ENCODE measurements at regions not wholly inside any gene's neighbourhood (a gene's known extent, or its start where the extent isn't known, plus 50 kb on each side); places are given as distances from the start of the nearest gene placed in this dataset.

- H3K36me3 ChIP-seq (ENCODE audit: control insufficient read depth in 2 of 2, insufficient read depth in 2 of 2, low read length in 2 of 2): no peaks in the 10 kb centered on the region
- H3K27ac ChIP-seq (ENCODE audit: low read length): no peak overlapping the region
- H3K4me1 ChIP-seq (ENCODE audit: control insufficient read depth, insufficient read depth, low read length): no peaks in the 10 kb centered on the region
- H3K27me3 ChIP-seq (ENCODE audit: control insufficient read depth in 1 of 2, insufficient read depth in 2 of 2, low read length in 2 of 2): no peaks in the 10 kb centered on the region
- no peak overlapping the region for H3K9ac ChIP-seq (ENCODE audit: low read length in 2 of 2)
- H3K9me3 ChIP-seq (ENCODE audit: control insufficient read depth in 2 of 2, low read length in 2 of 2): no peaks in the 10 kb centered on the region
- no peak overlapping the region for H3K4me3 ChIP-seq (ENCODE audit: low read length in 2 of 2)
Measured at GRCh38 chr3:117725314-117725713, 1015.7 kb downstream of the TUSC7 start.

DNA sequence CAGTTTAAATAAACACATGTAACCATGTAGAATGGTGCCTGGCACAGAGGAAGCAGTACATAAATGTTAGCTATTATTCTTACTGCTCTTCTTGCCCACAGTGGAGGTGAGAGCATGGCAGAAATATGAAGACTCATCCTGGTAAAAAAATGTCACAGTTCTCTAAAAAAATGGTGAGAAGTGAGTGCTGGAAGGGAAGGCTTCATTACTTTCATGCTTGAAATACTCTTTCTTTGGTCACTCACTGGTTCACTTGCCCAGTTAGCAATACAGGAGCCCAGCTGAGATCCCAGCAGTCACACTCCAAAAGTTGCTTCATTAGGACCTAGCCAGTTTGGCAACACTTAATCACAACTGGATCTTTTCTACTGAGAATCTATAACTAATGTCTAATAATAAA is 1017.2 kb downstream of the TUSC7 start:
- Histone ChIP-seq H3K4me3 (ENCODE audit: low read length in 2 of 2) (no peak overlapping the region), H3K4me1 (ENCODE audit: control insufficient read depth, insufficient read depth, low read length) (no peaks in the 10 kb centered on the region), H3K27ac (ENCODE audit: low read length) (no peak overlapping the region), H3K36me3 (ENCODE audit: control insufficient read depth in 2 of 2, insufficient read depth in 2 of 2, low read length in 2 of 2) (no peaks in the 10 kb centered on the region), H3K9me3 (ENCODE audit: control insufficient read depth in 2 of 2, low read length in 2 of 2) (no peaks in the 10 kb centered on the region), H3K9ac (ENCODE audit: low read length in 2 of 2) (no peak overlapping the region), H3K27me3 (ENCODE audit: control insufficient read depth in 1 of 2, insufficient read depth in 2 of 2, low read length in 2 of 2) (no peaks in the 10 kb centered on the region)

DNA sequence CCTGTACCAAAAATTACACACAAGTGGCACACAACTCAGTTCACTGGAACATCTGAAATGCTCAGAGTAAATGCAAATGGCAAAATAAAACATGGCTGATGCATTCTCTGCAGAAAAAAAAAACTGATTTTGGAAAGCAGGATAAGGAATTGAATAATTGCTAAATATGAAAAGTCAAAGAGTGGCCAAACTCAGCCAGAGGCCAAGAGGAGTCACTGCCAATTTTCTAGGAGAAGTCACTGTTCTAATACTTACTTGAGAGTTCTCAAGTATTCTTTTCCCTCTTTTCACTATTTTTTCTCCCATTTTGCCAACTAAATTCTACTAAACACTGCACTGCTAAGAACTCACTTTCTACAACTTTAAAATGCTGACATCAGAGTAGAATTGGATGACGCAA is 1018.6 kb downstream of the TUSC7 start:
- no peak overlapping the region for H3K9ac ChIP-seq (ENCODE audit: low read length in 2 of 2)
- no peak overlapping the region for H3K4me3 ChIP-seq (ENCODE audit: low read length in 2 of 2)
- H3K27me3 ChIP-seq (ENCODE audit: control insufficient read depth in 1 of 2, insufficient read depth in 2 of 2, low read length in 2 of 2): no peaks in the 10 kb centered on the region
- no peaks in the 10 kb centered on the region for H3K4me1 ChIP-seq (ENCODE audit: control insufficient read depth, insufficient read depth, low read length)
- no peaks in the 10 kb centered on the region for H3K36me3 ChIP-seq (ENCODE audit: control insufficient read depth in 2 of 2, insufficient read depth in 2 of 2, low read length in 2 of 2)
- H3K9me3 ChIP-seq (ENCODE audit: control insufficient read depth in 2 of 2, low read length in 2 of 2): no peaks in the 10 kb centered on the region
- H3K27ac ChIP-seq (ENCODE audit: low read length): no peak overlapping the region

DNA sequence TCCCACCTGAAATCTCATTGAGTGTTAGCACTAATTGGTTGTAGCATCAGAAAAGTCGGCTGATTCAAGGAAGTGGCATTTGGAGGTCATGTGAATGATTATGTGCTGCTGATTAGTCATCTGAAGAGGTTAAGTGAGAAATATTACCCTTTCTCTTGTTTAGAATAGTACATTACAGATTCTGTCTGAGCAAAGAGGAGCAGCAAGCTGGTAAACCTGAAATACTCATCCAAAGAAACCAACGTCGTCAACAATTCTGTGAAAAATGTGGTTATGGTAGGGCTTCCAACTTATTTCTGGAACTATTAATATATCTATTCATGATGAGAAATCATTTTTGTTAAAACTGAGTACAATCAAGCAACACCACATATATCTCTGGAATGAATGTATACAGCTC is 1024.9 kb downstream of the TUSC7 start:
- no peaks in the 10 kb centered on the region for H3K9me3 ChIP-seq (ENCODE audit: control insufficient read depth in 2 of 2, low read length in 2 of 2)
- H3K9ac ChIP-seq (ENCODE audit: low read length in 2 of 2): no peak overlapping the region
- H3K4me1 ChIP-seq (ENCODE audit: control insufficient read depth, insufficient read depth, low read length): no peaks in the 10 kb centered on the region
- H3K27ac ChIP-seq (ENCODE audit: low read length): no peak overlapping the region
- no peak overlapping the region for H3K4me3 ChIP-seq (ENCODE audit: low read length in 2 of 2)
- no peaks in the 10 kb centered on the region for H3K36me3 ChIP-seq (ENCODE audit: control insufficient read depth in 2 of 2, insufficient read depth in 2 of 2, low read length in 2 of 2)
- no peaks in the 10 kb centered on the region for H3K27me3 ChIP-seq (ENCODE audit: control insufficient read depth in 1 of 2, insufficient read depth in 2 of 2, low read length in 2 of 2)

GRCh38 chr3:117735481-117736101 is 1026.0 kb downstream of the TUSC7 start:
- H3K4me3 ChIP-seq (ENCODE audit: low read length in 2 of 2): no peak overlapping the region
- no peaks in the 10 kb centered on the region for H3K9me3 ChIP-seq (ENCODE audit: control insufficient read depth in 2 of 2, low read length in 2 of 2)
- H3K4me1 ChIP-seq (ENCODE audit: control insufficient read depth, insufficient read depth, low read length): no peaks in the 10 kb centered on the region
- no peak overlapping the region for H3K9ac ChIP-seq (ENCODE audit: low read length in 2 of 2)
- no peak overlapping the region for H3K27ac ChIP-seq (ENCODE audit: low read length)
- no peaks in the 10 kb centered on the region for H3K27me3 ChIP-seq (ENCODE audit: control insufficient read depth in 1 of 2, insufficient read depth in 2 of 2, low read length in 2 of 2)
- H3K36me3 ChIP-seq (ENCODE audit: control insufficient read depth in 2 of 2, insufficient read depth in 2 of 2, low read length in 2 of 2): no peaks in the 10 kb centered on the region

- no peaks in the 10 kb centered on the region for H3K4me1 ChIP-seq (ENCODE audit: control insufficient read depth, insufficient read depth, low read length)
- no peaks in the 10 kb centered on the region for H3K27me3 ChIP-seq (ENCODE audit: control insufficient read depth in 1 of 2, insufficient read depth in 2 of 2, low read length in 2 of 2)
- H3K9me3 ChIP-seq (ENCODE audit: control insufficient read depth in 2 of 2, low read length in 2 of 2): no peaks in the 10 kb centered on the region
- no peak overlapping the region for H3K27ac ChIP-seq (ENCODE audit: low read length)
- H3K36me3 ChIP-seq (ENCODE audit: control insufficient read depth in 2 of 2, insufficient read depth in 2 of 2, low read length in 2 of 2): no peaks in the 10 kb centered on the region
- no peak overlapping the region for H3K9ac ChIP-seq (ENCODE audit: low read length in 2 of 2)
- H3K4me3 ChIP-seq (ENCODE audit: low read length in 2 of 2): no peak overlapping the region
Measured at GRCh38 chr3:117736846-117737245, 1027.3 kb downstream of the TUSC7 start.

DNA sequence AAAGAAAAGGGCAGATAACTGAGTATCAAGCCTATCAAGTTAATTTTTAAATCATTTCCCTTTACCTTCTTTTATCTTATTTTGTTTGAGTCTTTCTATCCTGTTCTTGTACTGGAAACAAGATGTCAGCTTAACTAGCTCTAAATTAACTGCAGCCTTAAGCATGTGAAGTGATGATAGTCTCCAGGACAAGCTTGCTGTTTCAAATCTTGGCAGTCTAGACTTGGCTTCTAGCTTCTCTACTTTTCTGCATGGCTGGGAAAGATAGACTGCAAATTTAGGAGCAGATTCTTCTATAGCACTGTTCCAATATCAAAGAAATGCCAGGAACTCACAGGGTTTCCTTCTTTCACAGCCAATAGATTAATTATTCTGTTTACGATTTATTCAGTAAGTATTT is 1034.4 kb downstream of the TUSC7 start:
- no peak overlapping the region for H3K4me3 ChIP-seq (ENCODE audit: low read length in 2 of 2)
- no peaks in the 10 kb centered on the region for H3K9me3 ChIP-seq (ENCODE audit: control insufficient read depth in 2 of 2, low read length in 2 of 2)
- no peaks in the 10 kb centered on the region for H3K4me1 ChIP-seq (ENCODE audit: control insufficient read depth, insufficient read depth, low read length)
- H3K27ac ChIP-seq (ENCODE audit: low read length): no peak overlapping the region
- no peaks in the 10 kb centered on the region for H3K27me3 ChIP-seq (ENCODE audit: control insufficient read depth in 1 of 2, insufficient read depth in 2 of 2, low read length in 2 of 2)
- H3K36me3 ChIP-seq (ENCODE audit: control insufficient read depth in 2 of 2, insufficient read depth in 2 of 2, low read length in 2 of 2): no peaks in the 10 kb centered on the region
- H3K9ac ChIP-seq (ENCODE audit: low read length in 2 of 2): no peak overlapping the region

- Histone ChIP-seq H3K36me3 (ENCODE audit: control insufficient read depth in 2 of 2, insufficient read depth in 2 of 2, low read length in 2 of 2) (no peaks in the 10 kb centered on the region), H3K4me3 (ENCODE audit: low read length in 2 of 2) (no peak overlapping the region), H3K27ac (ENCODE audit: low read length) (no peak overlapping the region), H3K27me3 (ENCODE audit: control insufficient read depth in 1 of 2, insufficient read depth in 2 of 2, low read length in 2 of 2) (no peaks in the 10 kb centered on the region), H3K9me3 (ENCODE audit: control insufficient read depth in 2 of 2, low read length in 2 of 2) (no peaks in the 10 kb centered on the region), H3K4me1 (ENCODE audit: control insufficient read depth, insufficient read depth, low read length) (no peaks in the 10 kb centered on the region), H3K9ac (ENCODE audit: low read length in 2 of 2) (no peak overlapping the region)
Measured at GRCh38 chr3:117744935-117745334, 1035.4 kb downstream of the TUSC7 start.

DNA sequence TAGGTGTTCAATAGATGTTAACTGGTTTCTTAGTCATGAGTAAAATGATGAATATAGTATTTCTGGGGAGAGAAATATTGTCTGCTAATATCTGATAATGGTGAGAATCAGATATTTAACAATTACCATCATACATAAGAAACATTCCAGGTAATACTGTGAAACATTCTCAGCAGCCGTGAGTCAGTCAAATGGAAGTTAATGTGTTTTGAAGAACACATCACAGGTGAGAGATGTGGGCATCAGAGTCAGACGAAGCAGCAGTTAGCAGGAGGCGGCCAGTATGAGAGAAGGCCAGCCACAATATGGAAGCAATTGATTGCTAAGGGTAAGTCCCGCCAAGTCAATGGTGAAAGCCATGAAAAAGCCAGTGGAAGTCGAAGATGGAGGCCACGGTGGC is 1035.9 kb downstream of the TUSC7 start:
- Histone ChIP-seq H3K27me3 (ENCODE audit: control insufficient read depth in 1 of 2, insufficient read depth in 2 of 2, low read length in 2 of 2) (no peaks in the 10 kb centered on the region), H3K4me1 (ENCODE audit: control insufficient read depth, insufficient read depth, low read length) (no peaks in the 10 kb centered on the region), H3K9ac (ENCODE audit: low read length in 2 of 2) (no peak overlapping the region), H3K27ac (ENCODE audit: low read length) (no peak overlapping the region), H3K4me3 (ENCODE audit: low read length in 2 of 2) (no peak overlapping the region), H3K9me3 (ENCODE audit: control insufficient read depth in 2 of 2, low read length in 2 of 2) (no peaks in the 10 kb centered on the region), H3K36me3 (ENCODE audit: control insufficient read depth in 2 of 2, insufficient read depth in 2 of 2, low read length in 2 of 2) (no peaks in the 10 kb centered on the region)

DNA sequence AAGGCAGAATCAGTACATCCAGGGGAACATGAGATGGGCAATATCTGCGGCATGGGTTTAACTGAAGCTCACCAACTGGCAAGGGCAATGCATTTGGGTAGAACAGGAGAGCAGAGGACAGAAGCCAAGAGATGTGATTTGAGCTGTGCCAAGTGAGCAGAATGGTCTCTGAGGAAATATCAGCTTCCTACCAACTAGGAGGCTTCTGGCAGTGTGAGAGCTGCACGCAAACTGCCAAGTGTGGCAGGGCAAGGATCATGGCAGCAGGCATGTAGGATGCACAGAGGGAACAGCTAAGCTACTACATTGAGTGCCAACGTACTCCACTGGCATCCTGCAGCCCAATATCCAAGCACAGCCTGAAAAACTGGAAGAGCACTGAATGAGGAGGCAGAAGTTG is 1036.5 kb downstream of the TUSC7 start:
- Histone ChIP-seq H3K4me3 (ENCODE audit: low read length in 2 of 2) (no peak overlapping the region), H3K27ac (ENCODE audit: low read length) (no peak overlapping the region), H3K9ac (ENCODE audit: low read length in 2 of 2) (no peak overlapping the region), H3K36me3 (ENCODE audit: control insufficient read depth in 2 of 2, insufficient read depth in 2 of 2, low read length in 2 of 2) (no peaks in the 10 kb centered on the region), H3K27me3 (ENCODE audit: control insufficient read depth in 1 of 2, insufficient read depth in 2 of 2, low read length in 2 of 2) (no peaks in the 10 kb centered on the region), H3K9me3 (ENCODE audit: control insufficient read depth in 2 of 2, low read length in 2 of 2) (no peaks in the 10 kb centered on the region), H3K4me1 (ENCODE audit: control insufficient read depth, insufficient read depth, low read length) (no peaks in the 10 kb centered on the region)

DNA sequence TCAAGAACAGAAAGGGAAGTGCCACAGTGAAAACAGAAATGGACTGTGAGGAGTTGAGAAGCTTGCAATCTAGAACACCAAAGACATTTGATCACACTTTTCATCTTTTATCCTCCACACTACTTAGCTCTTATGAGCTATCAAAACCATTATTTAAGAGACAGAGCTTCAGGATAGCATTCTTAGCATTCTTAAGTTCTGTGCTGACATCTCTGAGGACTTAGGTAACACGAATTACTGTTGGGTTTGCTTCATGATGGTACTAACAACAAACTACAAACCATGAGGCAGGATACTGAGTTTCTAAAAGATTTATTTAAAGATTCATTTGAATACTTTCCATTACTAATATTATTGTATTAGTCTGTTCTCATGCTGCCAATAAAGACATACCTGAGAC is 1038.6 kb downstream of the TUSC7 start:
- H3K4me3 ChIP-seq (ENCODE audit: low read length in 2 of 2): no peak overlapping the region
- H3K4me1 ChIP-seq (ENCODE audit: control insufficient read depth, insufficient read depth, low read length): no peaks in the 10 kb centered on the region
- H3K9me3 ChIP-seq (ENCODE audit: control insufficient read depth in 2 of 2, low read length in 2 of 2): no peaks in the 10 kb centered on the region
- H3K9ac ChIP-seq (ENCODE audit: low read length in 2 of 2): no peak overlapping the region
- no peaks in the 10 kb centered on the region for H3K36me3 ChIP-seq (ENCODE audit: control insufficient read depth in 2 of 2, insufficient read depth in 2 of 2, low read length in 2 of 2)
- H3K27ac ChIP-seq (ENCODE audit: low read length): no peak overlapping the region
- H3K27me3 ChIP-seq (ENCODE audit: control insufficient read depth in 1 of 2, insufficient read depth in 2 of 2, low read length in 2 of 2): no peaks in the 10 kb centered on the region
